ENCODE measurements at regions not wholly inside any gene's neighbourhood (a gene's known extent, or its start where the extent isn't known, plus 50 kb on each side); places are given as distances from the start of the nearest gene placed in this dataset.
"Not testable (repeated sequence)": the region's sequence is repeated elsewhere in the genome, so short reads cannot be mapped to it uniquely, and the experiment has no call there.

- Histone ChIP-seq H3K27ac (no peak overlapping the region), H3K4me3 (no peak overlapping the region)
Observed at GRCh38 chr1:157371826-157372225, 180.5 kb downstream of the FCRL5 start.

GRCh38 chr1:157371221-157371620 lies 181.1 kb downstream of the FCRL5 start:
- Histone ChIP-seq H3K27ac (no peak overlapping the region), H3K4me3 (no peak overlapping the region)

- Histone ChIP-seq H3K27ac (no peak overlapping the region), H3K4me3 (no peak overlapping the region)
Observed at GRCh38 chr1:157370698-157371097, 181.6 kb downstream of the FCRL5 start.

GRCh38 chr1:157369808-157370521 lies 182.3 kb downstream of the FCRL5 start:
- no peak overlapping the region for H3K4me3 ChIP-seq

GRCh38 chr1:157368941-157369340 lies 183.4 kb downstream of the FCRL5 start:
- H3K4me3 ChIP-seq, H3K27ac ChIP-seq: not testable (repeated sequence)

More at GRCh38 chr1:157369808-157370521, 182.3 kb downstream of the FCRL5 start:
- no peak overlapping the region for H3K27ac ChIP-seq

- Histone ChIP-seq H3K27ac (no peak overlapping the region), H3K4me3 (no peak overlapping the region)
Observed at GRCh38 chr1:157368363-157368762, 184.0 kb downstream of the FCRL5 start.

GRCh38 chr1:157367870-157368269 lies 184.4 kb downstream of the FCRL5 start:
- no peak overlapping the region for H3K27ac ChIP-seq
- H3K4me3 ChIP-seq: no peak overlapping the region

- no peak overlapping the region for H3K4me3 ChIP-seq
- H3K27ac ChIP-seq: no peak overlapping the region
Observed at GRCh38 chr1:157367091-157367739, 185.1 kb downstream of the FCRL5 start.

- H3K4me3 ChIP-seq: no peak overlapping the region
- H3K27ac ChIP-seq: no peak overlapping the region
Observed at GRCh38 chr1:157364612-157365011, 187.7 kb downstream of the FCRL5 start.

- Histone ChIP-seq H3K27ac (no peak overlapping the region), H3K4me3 (no peak overlapping the region)
Observed at GRCh38 chr1:157363660-157364140, 188.6 kb downstream of the FCRL5 start.

- H3K27ac ChIP-seq: no peak overlapping the region
Observed at GRCh38 chr1:157360023-157360390, 192.3 kb downstream of the FCRL5 start.

GRCh38 chr1:157359314-157360022 lies 192.8 kb downstream of the FCRL5 start:
- Histone ChIP-seq H3K4me3 (no peak overlapping the region), H3K27ac (no peak overlapping the region)

More at GRCh38 chr1:157360023-157360390, 192.3 kb downstream of the FCRL5 start:
- H3K4me3 ChIP-seq: no peak overlapping the region

GRCh38 chr1:157357111-157357510 lies 195.2 kb downstream of the FCRL5 start:
- no peak overlapping the region for H3K27ac ChIP-seq
- no peak overlapping the region for H3K4me3 ChIP-seq

GRCh38 chr1:157356601-157357000 lies 195.7 kb downstream of the FCRL5 start:
- no peak overlapping the region for H3K27ac ChIP-seq
- H3K4me3 ChIP-seq: no peak overlapping the region

- H3K4me3 ChIP-seq: no peak overlapping the region
Observed at GRCh38 chr1:157353546-157353945, 198.8 kb downstream of the FCRL5 start.

GRCh38 chr1:157352817-157353408 lies 199.4 kb downstream of the FCRL5 start:
- Histone ChIP-seq H3K27ac (no peak overlapping the region), H3K4me3 (no peak overlapping the region)

More at GRCh38 chr1:157353546-157353945, 198.8 kb downstream of the FCRL5 start:
- H3K27ac ChIP-seq: no peak overlapping the region

GRCh38 chr1:157352216-157352615 lies 200.1 kb downstream of the FCRL5 start:
- Histone ChIP-seq H3K4me3 (no peak overlapping the region), H3K27ac (no peak overlapping the region)

GRCh38 chr1:157351800-157352199 lies 200.5 kb downstream of the FCRL5 start:
- H3K4me3 ChIP-seq, H3K27ac ChIP-seq: not testable (repeated sequence)

GRCh38 chr1:157348538-157349480 lies 203.5 kb downstream of the FCRL5 start:
- Histone ChIP-seq H3K4me3 (no peak overlapping the region), H3K27ac (no peak overlapping the region)
